Osteocyte (in vitro differentiated cells): ENCODE measurements at regions not wholly inside any gene's neighbourhood (a gene's known extent, or its start where the extent isn't known, plus 50 kb on each side); places are given as distances from the start of the nearest gene placed in this dataset.

ENCODE experiments used
- DNase-seq: peaks from one replicate; pipeline ENCODE4 v3.0.0; 2021; ENCODE audit warnings: mixed read lengths; ENCODE audit not compliant: unreplicated experiment; ENCODE audit errors: extremely low spot score
- H3K27ac Mint-ChIP-seq: one replicate; pipeline ENCODE4 v1.8.0; 2021; ENCODE audit warnings: mild to moderate bottlenecking, mixed read lengths; ENCODE audit not compliant: unreplicated experiment
- H3K27me3 Mint-ChIP-seq: one replicate; pipeline ENCODE4 v1.8.0; 2021; ENCODE audit warnings: mixed read lengths; ENCODE audit not compliant: unreplicated experiment
- H3K36me3 Mint-ChIP-seq: one replicate; pipeline ENCODE4 v1.8.0; 2021; ENCODE audit warnings: mixed read lengths; ENCODE audit not compliant: unreplicated experiment
- H3K4me1 Mint-ChIP-seq: one replicate; pipeline ENCODE4 v1.8.0; 2021; ENCODE audit warnings: mixed read lengths; ENCODE audit not compliant: unreplicated experiment
- H3K4me3 Mint-ChIP-seq: one replicate; pipeline ENCODE4 v1.8.0; 2021; ENCODE audit warnings: mild to moderate bottlenecking, moderate library complexity, mixed read lengths; ENCODE audit not compliant: unreplicated experiment
- H3K9me3 Mint-ChIP-seq: one replicate; pipeline ENCODE4 v1.8.0; 2021; ENCODE audit warnings: mixed read lengths; ENCODE audit not compliant: unreplicated experiment
- CTCF ChIP-seq: fragments of 200-600 bp; sonication (generic); IDR thresholded peaks from 2 replicates; pipeline ENCODE4 v1.5.0; 2021; ENCODE audit warnings: antibody characterized with exemption, mild to moderate bottlenecking, moderate library complexity

GRCh38 chr4:66035701-66036100 is 365.4 kb upstream of the EPHA5 start:
- Mint-ChIP-seq H3K4me1 (peaks cover 2% of the 10 kb centered on the region), H3K36me3 (peaks cover 7% of the 10 kb centered on the region), H3K27ac (no peak overlapping the region), H3K27me3 (no peaks in the 10 kb centered on the region), H3K4me3 (no peak overlapping the region), H3K9me3 (peaks cover 7% of the 10 kb centered on the region)
- no peak for TF ChIP-seq CTCF
- no peak for DNase-seq

- peaks cover 8% of the 10 kb centered on the region for H3K36me3 Mint-ChIP-seq
- no peak for TF ChIP-seq CTCF
- DNase-seq, result no peak
- no peak overlapping the region for H3K27ac Mint-ChIP-seq
- H3K9me3 Mint-ChIP-seq, result peaks cover 10% of the 10 kb centered on the region
- no peak overlapping the region for H3K4me3 Mint-ChIP-seq
- peaks cover 2% of the 10 kb centered on the region for H3K4me1 Mint-ChIP-seq
- H3K27me3 Mint-ChIP-seq, result no peaks in the 10 kb centered on the region
Observed at GRCh38 chr4:66034671-66035070, 364.4 kb upstream of the EPHA5 start.

- Mint-ChIP-seq H3K27me3 (no peaks in the 10 kb centered on the region), H3K4me3 (no peak overlapping the region), H3K27ac (no peak overlapping the region), H3K4me1 (peaks cover 2% of the 10 kb centered on the region), H3K36me3 (peaks cover 8% of the 10 kb centered on the region), H3K9me3 (peaks cover 10% of the 10 kb centered on the region)
- no peak for DNase-seq
- TF ChIP-seq CTCF, result no peak
Observed at GRCh38 chr4:66034262-66034661, 364.0 kb upstream of the EPHA5 start.

- H3K36me3 Mint-ChIP-seq, result peaks cover 8% of the 10 kb centered on the region
- no peak overlapping the region for H3K4me3 Mint-ChIP-seq
- no peak overlapping the region for H3K27ac Mint-ChIP-seq
- no peaks in the 10 kb centered on the region for H3K27me3 Mint-ChIP-seq
- peaks cover 2% of the 10 kb centered on the region for H3K4me1 Mint-ChIP-seq
- H3K9me3 Mint-ChIP-seq, result peaks cover 10% of the 10 kb centered on the region
- DNase-seq, result no peak
- no peak for TF ChIP-seq CTCF
Observed at GRCh38 chr4:66032571-66032970, 362.3 kb upstream of the EPHA5 start.

- H3K4me3 Mint-ChIP-seq, result no peak overlapping the region
- H3K27ac Mint-ChIP-seq, result no peak overlapping the region
- H3K27me3 Mint-ChIP-seq, result no peaks in the 10 kb centered on the region
- no peak for DNase-seq
- peaks cover 19% of the 10 kb centered on the region for H3K9me3 Mint-ChIP-seq
- TF ChIP-seq CTCF, result no peak
- peaks cover 8% of the 10 kb centered on the region for H3K36me3 Mint-ChIP-seq
- no peaks in the 10 kb centered on the region for H3K4me1 Mint-ChIP-seq
Observed at GRCh38 chr4:66028668-66029067, 358.4 kb upstream of the EPHA5 start.
